Mesendoderm (in vitro differentiated cells): ENCODE measurements at regions not wholly inside any gene's neighbourhood (a gene's known extent, or its start where the extent isn't known, plus 50 kb on each side); places are given as distances from the start of the nearest gene placed in this dataset.

Experiments used
- DNase-seq: peaks from one replicate; pipeline ENCODE4 v3.0.0; 2013
- H2AK5ac ChIP-seq: 2 replicates; pipeline ENCODE4 v1.6.1; 2013; ENCODE audit warnings: low read length, inconsistent platforms
- H2BK120ac ChIP-seq: 2 replicates; pipeline ENCODE4 v1.6.1; 2013; ENCODE audit warnings: low read depth, mild to moderate bottlenecking, low read length, moderate library complexity, mixed read lengths
- H2BK15ac ChIP-seq: replicated peaks from 2 replicates; pipeline ENCODE4 v1.6.1; 2013; ENCODE audit warnings: low read depth, mild to moderate bottlenecking, moderate library complexity
- H2BK5ac ChIP-seq: 2 replicates; pipeline ENCODE4 v1.6.1; 2013; ENCODE audit warnings: low read length, inconsistent platforms
- H3K18ac ChIP-seq: 2 replicates; pipeline ENCODE4 v1.6.1; 2013; ENCODE audit warnings: mild to moderate bottlenecking, low read length, mixed read lengths
- H3K23ac ChIP-seq: one replicate; pipeline ENCODE4 v1.6.1; 2013; ENCODE audit warnings: low read length
- H3K27ac ChIP-seq: 2 replicates; pipeline ENCODE4 v1.5.1; 2013; ENCODE audit warnings: low read depth, mild to moderate bottlenecking, inconsistent platforms, low read length, moderate library complexity
- H3K27me3 ChIP-seq: 2 replicates; pipeline ENCODE4 v1.6.1; 2013; ENCODE audit warnings: low read length, control low read depth, mild to moderate bottlenecking, inconsistent platforms; ENCODE audit not compliant: insufficient read depth, poor library complexity
- H3K36me3 ChIP-seq: 2 replicates; pipeline ENCODE4 v1.6.1; 2013; ENCODE audit warnings: low read length, inconsistent platforms; ENCODE audit not compliant: control insufficient read depth, insufficient read depth
- H3K4ac ChIP-seq: one replicate; pipeline ENCODE4 v1.6.1; 2013; ENCODE audit warnings: low read depth, mild to moderate bottlenecking, low read length, moderate library complexity
- H3K4me1 ChIP-seq: 2 replicates; pipeline ENCODE4 v1.6.1; 2013; ENCODE audit warnings: low read depth, low read length, inconsistent platforms; ENCODE audit not compliant: control insufficient read depth
- H3K4me2 ChIP-seq: 2 replicates; pipeline ENCODE4 v1.6.1; 2013; ENCODE audit warnings: low read length
- H3K4me3 ChIP-seq: 2 replicates; pipeline ENCODE4 v1.5.1; 2013; ENCODE audit warnings: mild to moderate bottlenecking, low read length
- H3K56ac ChIP-seq: one replicate; pipeline ENCODE4 v1.6.1; 2013; ENCODE audit warnings: low read length
- H3K79me1 ChIP-seq: 2 replicates; pipeline ENCODE4 v1.6.1; 2013; ENCODE audit warnings: low read length, inconsistent platforms
- H3K79me2 ChIP-seq: 2 replicates; pipeline ENCODE4 v1.6.1; 2013; ENCODE audit warnings: mild to moderate bottlenecking, low read length; ENCODE audit not compliant: control insufficient read depth, insufficient read depth
- H3K9ac ChIP-seq: 2 replicates; pipeline ENCODE4 v1.6.1; 2013; ENCODE audit warnings: low read length, inconsistent platforms
- H4K5ac ChIP-seq: one replicate; pipeline ENCODE4 v1.6.1; 2013; ENCODE audit warnings: low read length
- H4K8ac ChIP-seq: one replicate; pipeline ENCODE4 v1.6.1; 2013; ENCODE audit warnings: low read depth, mild to moderate bottlenecking, control low read depth, low read length, moderate library complexity
- WGBS: extraction: QIAGEN DNeasy Blood & Tissue Kit; methylation state at CpG from one replicate; pipeline ENCODE4 v1.1.7; 2013; ENCODE audit warnings: low lambda C conversion rate, missing lambda C conversion rate; ENCODE audit not compliant: insufficient coverage; ENCODE audit errors: extremely low coverage; 5-methylcytosine and 5-hydroxymethylcytosine counted together

GRCh38 chrX:142076633-142077032 is 128.5 kb downstream of the MAGEC2 start:
- Histone ChIP-seq H2AK5ac (no peak overlapping the region), H3K27ac (no peak overlapping the region), H3K27me3 (no peaks in the 10 kb centered on the region), H2BK5ac (no peak overlapping the region), H2BK15ac (no peak overlapping the region), H3K4me1 (no peaks in the 10 kb centered on the region), H3K79me1 (no peaks in the 10 kb centered on the region), H3K79me2 (no peaks in the 10 kb centered on the region), H2BK120ac (no peak overlapping the region), H3K4me2 (no peak overlapping the region), H4K8ac (no peak overlapping the region), H3K9ac (no peak overlapping the region), H3K23ac (no peak overlapping the region), H3K36me3 (no peaks in the 10 kb centered on the region), H3K18ac (no peak overlapping the region), H3K4me3 (no peak overlapping the region), H3K4ac (no peak overlapping the region), H4K5ac (no peak overlapping the region), H3K56ac (no peak overlapping the region)
- no peak for DNase-seq
- WGBS: no CpG with 5 or more reads among the region's 2 CpGs

- Histone ChIP-seq H3K4me3 (no peak overlapping the region), H2BK120ac (no peak overlapping the region), H3K4me2 (no peak overlapping the region), H3K79me2 (no peaks in the 10 kb centered on the region), H3K56ac (no peak overlapping the region), H3K27me3 (no peaks in the 10 kb centered on the region), H3K23ac (no peak overlapping the region), H2AK5ac (no peak overlapping the region), H3K18ac (no peak overlapping the region), H4K5ac (no peak overlapping the region), H3K4me1 (no peaks in the 10 kb centered on the region), H4K8ac (no peak overlapping the region), H2BK5ac (no peak overlapping the region), H3K4ac (no peak overlapping the region), H3K36me3 (no peaks in the 10 kb centered on the region), H3K27ac (no peak overlapping the region), H3K79me1 (no peaks in the 10 kb centered on the region), H2BK15ac (no peak overlapping the region), H3K9ac (no peak overlapping the region)
- DNase-seq: no peak
- no CpG with 5 or more reads among the region's 2 CpGs for WGBS
Observed at GRCh38 chrX:142068365-142068764, 136.7 kb downstream of the MAGEC2 start.

- H3K18ac ChIP-seq: no peak overlapping the region
- no peak overlapping the region for H2BK15ac ChIP-seq
- H2BK120ac ChIP-seq: no peak overlapping the region
- no peak overlapping the region for H3K9ac ChIP-seq
- H2BK5ac ChIP-seq: no peak overlapping the region
- DNase-seq: no peak
- H3K4me2 ChIP-seq: no peak overlapping the region
- no peak overlapping the region for H2AK5ac ChIP-seq
- H3K4me3 ChIP-seq: no peak overlapping the region
- no CpG with 5 or more reads among the region's 2 CpGs for whole genome bisulfite sequencing
- no peak overlapping the region for H3K23ac ChIP-seq
- no peak overlapping the region for H3K27ac ChIP-seq
- no peak overlapping the region for H3K4ac ChIP-seq
- no peak overlapping the region for H4K8ac ChIP-seq
- H3K79me2 ChIP-seq: no peaks in the 10 kb centered on the region
- H3K4me1 ChIP-seq: no peaks in the 10 kb centered on the region
- no peaks in the 10 kb centered on the region for H3K36me3 ChIP-seq
- no peak overlapping the region for H3K56ac ChIP-seq
- H4K5ac ChIP-seq: no peak overlapping the region
- no peaks in the 10 kb centered on the region for H3K79me1 ChIP-seq
- H3K27me3 ChIP-seq: no peaks in the 10 kb centered on the region
Observed at GRCh38 chrX:142060191-142060590, 144.9 kb downstream of the MAGEC2 start.

GRCh38 chrX:142054094-142054493 is 150.4 kb downstream of the MAGEC1 start:
- WGBS: no CpG with 5 or more reads among the region's 1 CpG
- Histone ChIP-seq H3K36me3 (no peaks in the 10 kb centered on the region), H3K9ac (no peak overlapping the region), H3K79me1 (no peaks in the 10 kb centered on the region), H2BK15ac (no peak overlapping the region), H3K79me2 (no peaks in the 10 kb centered on the region), H3K23ac (no peak overlapping the region), H2AK5ac (no peak overlapping the region), H3K4ac (no peak overlapping the region), H4K5ac (no peak overlapping the region), H2BK120ac (no peak overlapping the region), H3K4me3 (no peak overlapping the region), H3K27me3 (no peaks in the 10 kb centered on the region), H3K56ac (no peak overlapping the region), H2BK5ac (no peak overlapping the region), H3K27ac (no peak overlapping the region), H3K4me2 (no peak overlapping the region), H3K4me1 (no peaks in the 10 kb centered on the region), H4K8ac (no peak overlapping the region), H3K18ac (no peak overlapping the region)
- no peak for DNase-seq

GRCh38 chrX:142052238-142052637 is 148.5 kb downstream of the MAGEC1 start:
- Histone ChIP-seq H3K79me1 (no peaks in the 10 kb centered on the region), H4K5ac (no peak overlapping the region), H3K9ac (no peak overlapping the region), H3K4me1 (no peaks in the 10 kb centered on the region), H3K36me3 (no peaks in the 10 kb centered on the region), H3K4me2 (no peak overlapping the region), H3K56ac (no peak overlapping the region), H2BK120ac (no peak overlapping the region), H3K23ac (no peak overlapping the region), H3K79me2 (no peaks in the 10 kb centered on the region), H3K27me3 (no peaks in the 10 kb centered on the region), H3K4me3 (no peak overlapping the region), H3K27ac (no peak overlapping the region), H3K4ac (no peak overlapping the region), H2BK5ac (no peak overlapping the region), H4K8ac (no peak overlapping the region), H2AK5ac (no peak overlapping the region), H2BK15ac (no peak overlapping the region), H3K18ac (no peak overlapping the region)
- DNase-seq: no peak
- WGBS: no CpG with 5 or more reads among the region's 3 CpGs

- Histone ChIP-seq H3K4me1 (no peaks in the 10 kb centered on the region), H3K36me3 (no peaks in the 10 kb centered on the region), H3K79me2 (no peaks in the 10 kb centered on the region), H4K8ac (no peak overlapping the region), H3K4me2 (no peak overlapping the region), H2BK5ac (no peak overlapping the region), H3K4me3 (no peak overlapping the region), H2AK5ac (no peak overlapping the region), H3K18ac (no peak overlapping the region), H2BK15ac (no peak overlapping the region), H4K5ac (no peak overlapping the region), H2BK120ac (no peak overlapping the region), H3K9ac (no peak overlapping the region), H3K27ac (no peak overlapping the region), H3K56ac (no peak overlapping the region), H3K23ac (no peak overlapping the region), H3K79me1 (no peaks in the 10 kb centered on the region), H3K27me3 (no peaks in the 10 kb centered on the region), H3K4ac (no peak overlapping the region)
- DNase-seq: no peak
- no CpG with 5 or more reads among the region's 3 CpGs for WGBS
Observed at GRCh38 chrX:142043196-142043595, 139.5 kb downstream of the MAGEC1 start.
